ENCODE measurements at regions not wholly inside any gene's neighbourhood (a gene's known extent, or its start where the extent isn't known, plus 50 kb on each side); places are given as distances from the start of the nearest gene placed in this dataset.

GRCh38 chr9:28758341-28758740 lies 1185.1 kb upstream of the C9orf72 start:
- TF ChIP-seq CTCF (conservative IDR thresholded peaks at IDR 0.05; ENCODE audit: low read length) (no peak), EZH2phosphoT487 (IDR thresholded peaks at IDR 0.05; ENCODE audit: borderline replicate concordance) (no peak)

Measured in Loucy (cell line).